ENCODE measurements at regions not wholly inside any gene's neighbourhood (a gene's known extent, or its start where the extent isn't known, plus 50 kb on each side); places are given as distances from the start of the nearest gene placed in this dataset.

GRCh38 chrX:107502316-107502715 lies 52.9 kb downstream of the FRMPD3 start:
- DNase-seq = no peak

GRCh38 chrX:107504006-107504405 lies 54.6 kb downstream of the FRMPD3 start:
- no peak for DNase-seq

GRCh38 chrX:107505223-107505622 lies 55.8 kb downstream of the FRMPD3 start:
- DNase-seq = no peak

GRCh38 chrX:107506596-107507031 lies 57.2 kb downstream of the FRMPD3 start:
- DNase-seq = no peak

GRCh38 chrX:107507093-107507743 lies 57.8 kb downstream of the FRMPD3 start:
- no peak for DNase-seq

- DNase-seq = no peak
These were observed 58.3 kb downstream of the FRMPD3 start for GRCh38 chrX:107507744-107508117.

GRCh38 chrX:107508925-107509324 lies 59.5 kb downstream of the FRMPD3 start:
- DNase-seq = no peak

GRCh38 chrX:107514944-107515343 lies 65.5 kb downstream of the FRMPD3 start:
- DNase-seq = no peak

GRCh38 chrX:107521877-107522586 lies 72.6 kb downstream of the FRMPD3 start:
- no peak for DNase-seq

- no peak for DNase-seq
These were observed 73.4 kb downstream of the FRMPD3 start for GRCh38 chrX:107522901-107523300.

GRCh38 chrX:107526141-107526540 lies 76.7 kb downstream of the FRMPD3 start:
- no peak for DNase-seq

- no peak for DNase-seq
These were observed 80.7 kb downstream of the FRMPD3 start for GRCh38 chrX:107530141-107530540.

- DNase-seq = peak; percentile 13
These were observed 88.4 kb downstream of the FRMPD3 start for GRCh38 chrX:107537815-107538214.

GRCh38 chrX:107541244-107541643 lies 87.1 kb upstream of the PRPS1 start:
- no peak for DNase-seq

GRCh38 chrX:107542040-107542439 lies 86.3 kb upstream of the PRPS1 start:
- no peak for DNase-seq

GRCh38 chrX:107542500-107542899 lies 85.8 kb upstream of the PRPS1 start:
- peak; percentile 38 for DNase-seq

GRCh38 chrX:107547621-107548020 lies 80.7 kb upstream of the PRPS1 start:
- no peak for DNase-seq

- no peak for DNase-seq
These were observed 79.5 kb upstream of the PRPS1 start for GRCh38 chrX:107548775-107549174.

- DNase-seq = no peak
These were observed 78.8 kb upstream of the PRPS1 start for GRCh38 chrX:107549504-107549903.

- no peak for DNase-seq
These were observed 76.8 kb upstream of the PRPS1 start for GRCh38 chrX:107551546-107551945.

GRCh38 chrX:107552930-107553329 lies 75.4 kb upstream of the PRPS1 start:
- no peak for DNase-seq

- DNase-seq = no peak
These were observed 71.3 kb upstream of the PRPS1 start for GRCh38 chrX:107556967-107557366.

GRCh38 chrX:107559506-107559905 lies 68.8 kb upstream of the PRPS1 start:
- no peak for DNase-seq

GRCh38 chrX:107560041-107560440 lies 68.3 kb upstream of the PRPS1 start:
- DNase-seq = no peak

- DNase-seq = no peak
These were observed 67.3 kb upstream of the PRPS1 start for GRCh38 chrX:107560980-107561379.
